ENCODE measurements at regions not wholly inside any gene's neighbourhood (a gene's known extent, or its start where the extent isn't known, plus 50 kb on each side); places are given as distances from the start of the nearest gene placed in this dataset.

GRCh38 chr13:59451236-59451635, 712.5 kb downstream of the DIAPH3 start:
- TF ChIP-seq EZH2 (IDR thresholded peaks at IDR 0.05; ENCODE audit: low read depth), result no peak
- TF ChIP-seq, protein P1, sequence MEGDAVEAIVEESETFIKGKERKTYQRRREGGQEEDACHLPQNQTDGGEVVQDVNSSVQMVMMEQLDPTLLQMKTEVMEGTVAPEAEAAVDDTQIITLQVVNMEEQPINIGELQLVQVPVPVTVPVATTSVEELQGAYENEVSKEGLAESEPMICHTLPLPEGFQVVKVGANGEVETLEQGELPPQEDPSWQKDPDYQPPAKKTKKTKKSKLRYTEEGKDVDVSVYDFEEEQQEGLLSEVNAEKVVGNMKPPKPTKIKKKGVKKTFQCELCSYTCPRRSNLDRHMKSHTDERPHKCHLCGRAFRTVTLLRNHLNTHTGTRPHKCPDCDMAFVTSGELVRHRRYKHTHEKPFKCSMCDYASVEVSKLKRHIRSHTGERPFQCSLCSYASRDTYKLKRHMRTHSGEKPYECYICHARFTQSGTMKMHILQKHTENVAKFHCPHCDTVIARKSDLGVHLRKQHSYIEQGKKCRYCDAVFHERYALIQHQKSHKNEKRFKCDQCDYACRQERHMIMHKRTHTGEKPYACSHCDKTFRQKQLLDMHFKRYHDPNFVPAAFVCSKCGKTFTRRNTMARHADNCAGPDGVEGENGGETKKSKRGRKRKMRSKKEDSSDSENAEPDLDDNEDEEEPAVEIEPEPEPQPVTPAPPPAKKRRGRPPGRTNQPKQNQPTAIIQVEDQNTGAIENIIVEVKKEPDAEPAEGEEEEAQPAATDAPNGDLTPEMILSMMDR (conservative IDR thresholded peaks at IDR 0.05), result no peak
